ENCODE measurements at regions not wholly inside any gene's neighbourhood (a gene's known extent, or its start where the extent isn't known, plus 50 kb on each side); places are given as distances from the start of the nearest gene placed in this dataset.

DNA sequence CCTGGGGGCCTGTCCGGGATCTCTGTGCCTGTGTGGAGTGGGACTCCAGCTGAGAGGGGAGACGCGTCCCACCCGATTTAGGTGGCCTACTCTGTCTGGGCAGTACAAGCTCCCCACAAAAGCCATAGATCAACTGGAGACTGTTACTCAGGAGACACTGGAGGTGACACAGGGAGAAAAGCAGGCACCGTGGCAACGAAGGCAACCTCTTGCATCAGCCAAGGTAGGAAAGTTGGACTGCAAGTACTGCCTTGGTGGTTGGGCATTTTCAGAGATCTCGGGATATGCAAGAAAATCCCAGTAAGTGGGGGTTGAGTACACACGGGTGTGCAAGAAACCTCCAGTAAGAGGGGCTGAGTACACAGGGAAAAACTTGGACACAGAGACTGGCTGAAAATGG, 1060.0 kb upstream of the MIR17HG start:
- H3K4me1 ChIP-seq (ENCODE audit: control insufficient read depth in 5 of 5, insufficient read depth in 5 of 5, low read length in 5 of 5), result no peaks in the 10 kb centered on the region

DNA sequence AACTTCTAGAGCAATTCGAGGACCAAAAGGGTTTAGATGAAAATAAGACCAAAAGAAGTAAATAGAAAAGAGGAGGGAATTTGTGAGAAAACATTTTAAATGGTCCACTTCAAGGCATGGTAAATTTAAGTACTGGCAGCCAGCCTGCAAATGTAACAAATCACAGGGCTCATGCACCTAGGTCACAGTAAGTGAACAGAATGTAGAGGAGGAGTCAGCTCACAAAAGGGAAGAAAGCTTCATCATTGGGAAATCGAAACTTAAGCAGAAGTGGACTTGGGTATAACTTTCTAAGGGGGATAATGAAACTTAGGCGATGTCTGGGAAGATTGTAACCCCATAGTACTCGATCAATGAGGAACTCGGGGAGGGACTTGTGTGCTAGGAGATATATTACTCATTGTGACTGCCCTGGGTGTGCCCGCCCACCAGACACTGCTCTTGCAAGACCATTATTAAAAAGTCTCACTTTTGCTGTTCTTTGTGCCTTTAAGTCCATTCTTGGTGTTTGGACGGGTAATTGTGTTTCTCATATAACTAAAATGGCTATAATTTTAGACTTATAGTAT, 1053.6 kb upstream of the MIR17HG start:
- Histone ChIP-seq H3K27ac (ENCODE audit: low read depth, low read length) (no peak overlapping the region), H3K4me3 (ENCODE audit: low read depth in 1 of 5, low read length in 5 of 5) (no peak overlapping the region), H3K9me3 (ENCODE audit: control insufficient read depth in 5 of 5, low read length in 5 of 5) (no peaks in the 10 kb centered on the region), H3K4me1 (ENCODE audit: control insufficient read depth in 5 of 5, insufficient read depth in 5 of 5, low read length in 5 of 5) (no peaks in the 10 kb centered on the region), H3K27me3 (ENCODE audit: control insufficient read depth in 5 of 5, insufficient read depth in 4 of 5, low read length in 5 of 5) (no peaks in the 10 kb centered on the region), H3K36me3 (ENCODE audit: control insufficient read depth in 5 of 5, insufficient read depth in 5 of 5, low read length in 5 of 5) (no peaks in the 10 kb centered on the region), H3K9ac (ENCODE audit: low read length in 5 of 5) (no peak overlapping the region)

More for the DNA sequence above, 1060.0 kb upstream of the MIR17HG start:
- no peak overlapping the region for H3K27ac ChIP-seq (ENCODE audit: low read depth, low read length)
- no peaks in the 10 kb centered on the region for H3K27me3 ChIP-seq (ENCODE audit: control insufficient read depth in 5 of 5, insufficient read depth in 4 of 5, low read length in 5 of 5)
- H3K4me3 ChIP-seq (ENCODE audit: low read depth in 1 of 5, low read length in 5 of 5), result no peak overlapping the region
- H3K9ac ChIP-seq (ENCODE audit: low read length in 5 of 5), result no peak overlapping the region
- no peaks in the 10 kb centered on the region for H3K36me3 ChIP-seq (ENCODE audit: control insufficient read depth in 5 of 5, insufficient read depth in 5 of 5, low read length in 5 of 5)
- H3K9me3 ChIP-seq (ENCODE audit: control insufficient read depth in 5 of 5, low read length in 5 of 5), result no peaks in the 10 kb centered on the region

DNA sequence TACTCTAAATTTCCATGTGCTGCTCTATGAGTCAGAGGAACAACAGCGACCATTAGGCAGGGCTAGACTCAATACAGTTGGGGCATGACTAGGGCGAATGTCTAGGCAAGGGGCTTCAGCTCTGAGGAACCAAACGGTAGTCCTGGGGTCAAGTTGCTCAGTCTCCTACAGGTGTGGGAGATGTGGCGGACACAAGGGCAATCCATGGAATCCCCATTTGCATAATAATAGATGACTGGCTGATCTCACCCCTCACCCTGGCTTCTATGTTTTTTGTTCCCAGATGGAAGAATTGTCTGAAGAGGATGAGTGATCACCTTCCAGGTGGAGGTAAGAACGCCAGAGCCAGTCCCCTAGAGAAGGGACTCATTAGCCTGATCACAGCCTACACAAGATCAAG, 1048.2 kb upstream of the MIR17HG start:
- Histone ChIP-seq H3K27ac (ENCODE audit: low read depth, low read length) (no peak overlapping the region), H3K9me3 (ENCODE audit: control insufficient read depth in 5 of 5, low read length in 5 of 5) (no peaks in the 10 kb centered on the region), H3K4me3 (ENCODE audit: low read depth in 1 of 5, low read length in 5 of 5) (no peak overlapping the region), H3K4me1 (ENCODE audit: control insufficient read depth in 5 of 5, insufficient read depth in 5 of 5, low read length in 5 of 5) (no peaks in the 10 kb centered on the region), H3K36me3 (ENCODE audit: control insufficient read depth in 5 of 5, insufficient read depth in 5 of 5, low read length in 5 of 5) (no peaks in the 10 kb centered on the region), H3K9ac (ENCODE audit: low read length in 5 of 5) (no peak overlapping the region), H3K27me3 (ENCODE audit: control insufficient read depth in 5 of 5, insufficient read depth in 4 of 5, low read length in 5 of 5) (no peaks in the 10 kb centered on the region)

DNA sequence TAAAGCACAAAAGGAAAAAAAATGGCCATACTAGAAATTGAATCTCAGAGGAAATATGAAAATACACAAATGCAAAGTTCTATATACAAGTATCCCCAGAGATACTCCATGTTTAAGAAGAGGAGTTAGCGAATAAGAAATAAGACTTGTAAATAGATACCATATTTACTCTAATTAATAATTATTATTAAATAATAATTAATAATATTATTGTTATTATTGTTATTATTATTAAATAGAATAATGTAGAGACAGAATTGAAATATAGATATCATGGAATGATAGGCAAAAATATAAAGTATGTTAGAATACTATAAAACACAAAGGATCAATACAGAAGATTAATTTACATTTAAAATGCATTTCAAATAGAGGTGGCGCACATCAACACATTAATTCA, 1047.5 kb upstream of the MIR17HG start:
- no peak overlapping the region for H3K4me3 ChIP-seq (ENCODE audit: low read depth in 1 of 5, low read length in 5 of 5)

DNA sequence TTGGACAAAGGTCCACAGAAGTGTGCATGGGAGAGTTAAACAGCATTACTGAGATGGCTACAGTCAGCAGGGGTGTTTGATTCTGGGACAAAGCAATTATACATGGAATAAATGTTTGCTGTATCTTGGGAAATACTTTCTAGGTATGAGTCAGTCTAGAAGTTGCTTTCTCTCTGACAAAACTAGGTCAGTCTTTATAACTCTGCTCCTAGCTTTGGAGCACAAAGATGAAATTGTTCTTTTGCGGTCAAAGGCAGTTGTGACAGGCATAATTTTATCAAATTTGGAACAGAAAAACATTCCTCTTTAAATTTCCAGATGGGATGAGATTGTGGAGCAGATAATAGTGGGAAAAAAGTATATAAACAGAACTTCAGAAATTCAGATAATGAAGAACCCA, 1045.4 kb upstream of the MIR17HG start:
- H3K4me3 ChIP-seq (ENCODE audit: low read depth in 1 of 5, low read length in 5 of 5), result no peak overlapping the region
- H3K9me3 ChIP-seq (ENCODE audit: control insufficient read depth in 5 of 5, low read length in 5 of 5), result no peaks in the 10 kb centered on the region
- H3K4me1 ChIP-seq (ENCODE audit: control insufficient read depth in 5 of 5, insufficient read depth in 5 of 5, low read length in 5 of 5), result no peaks in the 10 kb centered on the region
- H3K9ac ChIP-seq (ENCODE audit: low read length in 5 of 5), result no peak overlapping the region
- H3K27ac ChIP-seq (ENCODE audit: low read depth, low read length), result no peak overlapping the region
- no peaks in the 10 kb centered on the region for H3K36me3 ChIP-seq (ENCODE audit: control insufficient read depth in 5 of 5, insufficient read depth in 5 of 5, low read length in 5 of 5)
- H3K27me3 ChIP-seq (ENCODE audit: control insufficient read depth in 5 of 5, insufficient read depth in 4 of 5, low read length in 5 of 5), result no peaks in the 10 kb centered on the region

More for the DNA sequence above, 1047.5 kb upstream of the MIR17HG start:
- Histone ChIP-seq H3K36me3 (ENCODE audit: control insufficient read depth in 5 of 5, insufficient read depth in 5 of 5, low read length in 5 of 5) (no peaks in the 10 kb centered on the region), H3K9me3 (ENCODE audit: control insufficient read depth in 5 of 5, low read length in 5 of 5) (no peaks in the 10 kb centered on the region), H3K27ac (ENCODE audit: low read depth, low read length) (no peak overlapping the region), H3K27me3 (ENCODE audit: control insufficient read depth in 5 of 5, insufficient read depth in 4 of 5, low read length in 5 of 5) (no peaks in the 10 kb centered on the region), H3K9ac (ENCODE audit: low read length in 5 of 5) (no peak overlapping the region), H3K4me1 (ENCODE audit: control insufficient read depth in 5 of 5, insufficient read depth in 5 of 5, low read length in 5 of 5) (no peaks in the 10 kb centered on the region)

DNA sequence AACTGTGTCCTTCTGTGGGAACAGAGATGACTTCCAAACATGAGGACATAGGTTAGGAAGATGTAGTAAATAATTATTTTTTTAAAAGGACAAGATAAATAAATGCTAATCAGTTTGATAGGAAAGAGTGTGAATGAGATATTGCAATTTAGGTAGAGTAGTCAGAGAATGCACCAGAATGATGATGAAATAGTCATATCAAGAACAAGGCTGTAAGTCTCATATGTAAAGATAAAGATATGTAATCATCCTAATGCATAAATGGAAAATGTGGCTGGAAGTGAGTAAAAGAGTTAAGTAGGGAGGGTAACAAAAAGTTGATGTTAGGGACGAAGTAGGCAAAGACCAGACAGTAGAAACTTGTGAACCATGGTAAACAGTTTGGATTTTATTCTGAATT, 1041.7 kb upstream of the MIR17HG start:
- H3K27me3 ChIP-seq (ENCODE audit: control insufficient read depth in 5 of 5, insufficient read depth in 4 of 5, low read length in 5 of 5), result no peaks in the 10 kb centered on the region
- H3K4me3 ChIP-seq (ENCODE audit: low read depth in 1 of 5, low read length in 5 of 5), result no peak overlapping the region
- H3K4me1 ChIP-seq (ENCODE audit: control insufficient read depth in 5 of 5, insufficient read depth in 5 of 5, low read length in 5 of 5), result no peaks in the 10 kb centered on the region
- no peaks in the 10 kb centered on the region for H3K36me3 ChIP-seq (ENCODE audit: control insufficient read depth in 5 of 5, insufficient read depth in 5 of 5, low read length in 5 of 5)
- H3K9ac ChIP-seq (ENCODE audit: low read length in 5 of 5), result no peak overlapping the region
- no peaks in the 10 kb centered on the region for H3K9me3 ChIP-seq (ENCODE audit: control insufficient read depth in 5 of 5, low read length in 5 of 5)
- H3K27ac ChIP-seq (ENCODE audit: low read depth, low read length), result no peak overlapping the region

DNA sequence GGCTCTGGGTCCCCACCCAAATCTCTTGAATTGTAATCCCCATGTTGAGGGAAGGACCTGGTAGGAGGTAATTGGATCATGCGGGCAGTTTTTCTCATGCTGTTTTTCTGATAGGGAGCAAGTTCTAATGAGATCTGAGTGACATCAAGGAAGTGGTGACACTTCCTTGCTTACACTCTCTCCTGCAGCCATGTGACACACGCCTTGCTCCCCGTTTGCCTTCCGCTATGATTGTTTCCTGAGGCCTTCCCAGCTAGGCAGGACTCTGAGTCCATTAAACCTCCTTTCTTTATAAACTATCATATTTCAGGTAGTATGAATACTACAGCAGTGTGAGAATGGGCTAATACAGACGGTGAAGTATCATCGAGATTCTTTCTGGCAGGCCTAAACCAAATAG, 1040.4 kb upstream of the MIR17HG start:
- H3K27me3 ChIP-seq (ENCODE audit: control insufficient read depth in 5 of 5, insufficient read depth in 4 of 5, low read length in 5 of 5), result no peaks in the 10 kb centered on the region
- H3K36me3 ChIP-seq (ENCODE audit: control insufficient read depth in 5 of 5, insufficient read depth in 5 of 5, low read length in 5 of 5), result no peaks in the 10 kb centered on the region
- no peak overlapping the region for H3K9ac ChIP-seq (ENCODE audit: low read length in 5 of 5)
- no peaks in the 10 kb centered on the region for H3K9me3 ChIP-seq (ENCODE audit: control insufficient read depth in 5 of 5, low read length in 5 of 5)
- no peak overlapping the region for H3K27ac ChIP-seq (ENCODE audit: low read depth, low read length)
- no peak overlapping the region for H3K4me3 ChIP-seq (ENCODE audit: low read depth in 1 of 5, low read length in 5 of 5)
- no peaks in the 10 kb centered on the region for H3K4me1 ChIP-seq (ENCODE audit: control insufficient read depth in 5 of 5, insufficient read depth in 5 of 5, low read length in 5 of 5)

DNA sequence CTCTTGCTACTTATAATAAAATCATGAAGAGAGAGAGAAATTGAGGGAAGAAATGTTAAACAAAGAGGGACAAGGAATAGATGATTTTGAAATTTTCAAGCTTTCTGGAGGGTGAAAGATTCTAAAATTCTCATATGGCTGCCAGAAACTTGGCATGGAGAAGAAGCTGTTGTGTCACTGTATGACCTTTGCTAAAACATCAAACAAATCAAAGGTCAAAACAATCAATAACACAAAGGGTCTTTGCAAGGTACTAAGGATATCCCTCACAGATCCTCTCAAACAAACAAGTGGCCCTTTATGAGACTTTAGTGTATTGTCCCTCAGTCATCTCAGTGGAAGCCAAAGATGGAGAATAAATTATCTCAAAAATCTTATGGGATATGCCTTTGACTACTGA, 1039.2 kb upstream of the MIR17HG start:
- no peaks in the 10 kb centered on the region for H3K9me3 ChIP-seq (ENCODE audit: control insufficient read depth in 5 of 5, low read length in 5 of 5)
- H3K27me3 ChIP-seq (ENCODE audit: control insufficient read depth in 5 of 5, insufficient read depth in 4 of 5, low read length in 5 of 5), result no peaks in the 10 kb centered on the region
- H3K4me3 ChIP-seq (ENCODE audit: low read depth in 1 of 5, low read length in 5 of 5), result no peak overlapping the region
- no peak overlapping the region for H3K9ac ChIP-seq (ENCODE audit: low read length in 5 of 5)
- H3K4me1 ChIP-seq (ENCODE audit: control insufficient read depth in 5 of 5, insufficient read depth in 5 of 5, low read length in 5 of 5), result no peaks in the 10 kb centered on the region
- H3K27ac ChIP-seq (ENCODE audit: low read depth, low read length), result no peak overlapping the region
- H3K36me3 ChIP-seq (ENCODE audit: control insufficient read depth in 5 of 5, insufficient read depth in 5 of 5, low read length in 5 of 5), result no peaks in the 10 kb centered on the region

DNA sequence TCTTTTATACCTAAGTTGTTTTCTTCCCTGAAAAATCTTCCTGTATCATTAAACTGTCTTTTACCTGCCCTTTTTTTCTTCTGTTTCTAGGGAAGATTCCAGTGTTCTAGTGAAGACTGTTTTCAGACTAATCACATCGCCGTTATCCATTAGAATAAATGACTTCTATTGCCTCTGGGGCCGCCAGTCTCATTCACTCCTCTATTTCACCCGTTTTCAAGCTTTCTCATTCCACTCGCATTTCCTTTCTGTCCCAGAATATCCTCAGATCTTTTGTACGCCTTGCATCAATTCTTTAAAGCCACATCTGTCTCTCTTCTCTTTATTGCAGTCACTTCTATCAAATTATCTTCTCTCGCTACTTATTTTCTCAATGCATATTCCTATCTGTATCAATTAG, 1035.6 kb upstream of the MIR17HG start:
- Histone ChIP-seq H3K9ac (ENCODE audit: low read length in 5 of 5) (no peak overlapping the region), H3K9me3 (ENCODE audit: control insufficient read depth in 5 of 5, low read length in 5 of 5) (peaks cover 0 to 2% (median 0%) of the 10 kb centered on the region in 5 donors), H3K4me3 (ENCODE audit: low read depth in 1 of 5, low read length in 5 of 5) (no peak overlapping the region), H3K36me3 (ENCODE audit: control insufficient read depth in 5 of 5, insufficient read depth in 5 of 5, low read length in 5 of 5) (no peaks in the 10 kb centered on the region), H3K27ac (ENCODE audit: low read depth, low read length) (no peak overlapping the region), H3K27me3 (ENCODE audit: control insufficient read depth in 5 of 5, insufficient read depth in 4 of 5, low read length in 5 of 5) (no peaks in the 10 kb centered on the region), H3K4me1 (ENCODE audit: control insufficient read depth in 5 of 5, insufficient read depth in 5 of 5, low read length in 5 of 5) (no peaks in the 10 kb centered on the region)

DNA sequence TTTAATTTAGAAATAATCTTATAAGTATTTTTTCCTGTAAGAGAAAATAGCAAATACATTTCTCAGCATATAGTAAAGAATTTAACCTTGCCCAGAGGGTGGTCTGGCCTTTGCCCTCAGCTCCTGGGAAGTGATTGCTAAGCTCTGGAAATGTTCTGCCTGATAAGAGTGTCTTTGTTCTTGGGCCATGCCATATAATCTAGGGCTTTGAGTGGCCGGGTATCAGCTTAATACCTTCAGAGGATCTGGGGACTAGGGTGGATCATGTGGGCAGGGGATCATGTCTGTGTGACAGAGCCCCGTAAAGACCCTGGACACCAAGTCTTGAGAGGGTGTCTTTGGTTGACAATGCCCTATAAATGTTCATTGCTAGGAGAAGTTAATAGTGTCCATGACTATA, 1032.4 kb upstream of the MIR17HG start:
- H3K4me3 ChIP-seq (ENCODE audit: low read depth in 1 of 5, low read length in 5 of 5), result no peak overlapping the region
- H3K4me1 ChIP-seq (ENCODE audit: control insufficient read depth in 5 of 5, insufficient read depth in 5 of 5, low read length in 5 of 5), result no peaks in the 10 kb centered on the region
- H3K9me3 ChIP-seq (ENCODE audit: control insufficient read depth in 5 of 5, low read length in 5 of 5), result peaks cover 0 to 2% (median 0%) of the 10 kb centered on the region in 5 donors
- no peaks in the 10 kb centered on the region for H3K27me3 ChIP-seq (ENCODE audit: control insufficient read depth in 5 of 5, insufficient read depth in 4 of 5, low read length in 5 of 5)
- no peak overlapping the region for H3K27ac ChIP-seq (ENCODE audit: low read depth, low read length)
- H3K36me3 ChIP-seq (ENCODE audit: control insufficient read depth in 5 of 5, insufficient read depth in 5 of 5, low read length in 5 of 5), result no peaks in the 10 kb centered on the region
- H3K9ac ChIP-seq (ENCODE audit: low read length in 5 of 5), result no peak overlapping the region

DNA sequence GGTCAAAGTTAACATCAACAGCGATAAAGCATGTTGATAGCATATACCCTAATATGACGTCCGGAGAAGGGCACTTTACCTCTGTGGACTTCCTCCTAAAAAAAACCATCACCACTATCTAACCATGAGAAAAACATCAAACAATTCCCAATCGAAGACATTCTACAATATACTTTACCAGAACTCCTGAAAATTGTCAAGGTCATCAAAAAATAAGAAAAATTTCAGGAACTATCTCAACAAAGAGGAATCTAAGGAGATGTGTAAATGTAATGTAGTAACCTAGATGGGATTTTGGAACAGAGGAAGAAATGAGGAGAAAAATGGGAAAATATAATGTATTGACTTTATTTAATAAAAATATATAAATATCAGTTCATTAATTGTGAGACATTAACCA, 1026.8 kb upstream of the MIR17HG start:
- H3K27ac ChIP-seq (ENCODE audit: low read depth, low read length), result no peak overlapping the region
- H3K36me3 ChIP-seq (ENCODE audit: control insufficient read depth in 5 of 5, insufficient read depth in 5 of 5, low read length in 5 of 5), result no peaks in the 10 kb centered on the region
- H3K4me3 ChIP-seq (ENCODE audit: low read depth in 1 of 5, low read length in 5 of 5), result no peak overlapping the region
- no peaks in the 10 kb centered on the region for H3K4me1 ChIP-seq (ENCODE audit: control insufficient read depth in 5 of 5, insufficient read depth in 5 of 5, low read length in 5 of 5)
- no peak overlapping the region for H3K9ac ChIP-seq (ENCODE audit: low read length in 5 of 5)
- H3K9me3 ChIP-seq (ENCODE audit: control insufficient read depth in 5 of 5, low read length in 5 of 5), result no peaks in the 10 kb centered on the region
- H3K27me3 ChIP-seq (ENCODE audit: control insufficient read depth in 5 of 5, insufficient read depth in 4 of 5, low read length in 5 of 5), result no peaks in the 10 kb centered on the region

All from subcutaneous abdominal adipose tissue (tissue), 5 donors.